Psoas muscle (tissue), 7 donors: ENCODE measurements at regions not wholly inside any gene's neighbourhood (a gene's known extent, or its start where the extent isn't known, plus 50 kb on each side); places are given as distances from the start of the nearest gene placed in this dataset.

Experiments
- ATAC-seq, 4 donors: fragments of 200-7000 bp; cut with Tn5 transposase; one replicate each; pipeline ENCODE4 v1.9.1; 2020; ENCODE audit warnings: moderate library complexity in 3 of 4, mild to moderate bottlenecking in 2 of 4
- DNase-seq, 2 donors: peaks; one replicate each; pipeline ENCODE4 v3.0.0-alpha.2; 2020
- H3K27ac ChIP-seq: fragments of 200-600 bp; one replicate; pipeline ENCODE4 v1.8.0; 2022
- H3K27me3 ChIP-seq, 3 donors: fragments of 200-600 bp in 1 of 3; one replicate each; pipeline versions ENCODE4 v1.6.1 to v1.8.0; 2013 to 2022; ENCODE audit warnings: low read length in 2 of 3, mild to moderate bottlenecking in 2 of 3, moderate library complexity in 1 of 3; ENCODE audit not compliant: insufficient read depth in 3 of 3
- H3K36me3 ChIP-seq, 2 donors: fragments of 200-600 bp in 1 of 2; one replicate each; pipeline versions ENCODE4 v1.6.1 to v1.8.0; 2013 to 2022; ENCODE audit warnings: low read depth in 1 of 2, mild to moderate bottlenecking in 1 of 2, moderate library complexity in 1 of 2; ENCODE audit not compliant: insufficient read depth in 1 of 2
- H3K4me1 ChIP-seq: fragments of 200-600 bp; one replicate; pipeline ENCODE4 v1.8.0; 2022
- H3K4me3 ChIP-seq: fragments of 200-600 bp; one replicate; pipeline ENCODE4 v1.8.0; 2022; ENCODE audit warnings: mild to moderate bottlenecking
- H3K9me3 ChIP-seq: fragments of 200-600 bp; one replicate; pipeline ENCODE4 v1.8.0; 2022
- CTCF ChIP-seq: fragments of 200-600 bp; IDR thresholded peaks from one replicate; pipeline ENCODE4 v1.8.0; 2022; ENCODE audit warnings: antibody characterized with exemption
- WGBS, 3 donors: extraction: QIAGEN DNeasy Blood & Tissue Kit; methylation state at CpG; one replicate each; pipeline versions ENCODE4 v1.1.6 to v1.1.7; 2013; 5-methylcytosine and 5-hydroxymethylcytosine counted together
- intact Hi-C, 2 donors: fragments of 100-400 bp; cut with DNase I; formaldehyde crosslinking; loops; one replicate each; pipeline versions ENCODE4 v1.11.0 to v1.14.2; 2022
- donor health status: healthy with polysubstance abuse.
- donor health status: DM: no; HTN: no; CAD: no; lungs with moderate emphysema.
- donor health status: Bipolar disorder and iron deficiency.
- donor health status: healthy.
- donor health status: DM: yes; HTN: yes; CAD: no.
- donor health status: DM: no; HTN: no; CAD: no.
- donor health status: DM: yes; HTN: yes; CAD: no.

DNA sequence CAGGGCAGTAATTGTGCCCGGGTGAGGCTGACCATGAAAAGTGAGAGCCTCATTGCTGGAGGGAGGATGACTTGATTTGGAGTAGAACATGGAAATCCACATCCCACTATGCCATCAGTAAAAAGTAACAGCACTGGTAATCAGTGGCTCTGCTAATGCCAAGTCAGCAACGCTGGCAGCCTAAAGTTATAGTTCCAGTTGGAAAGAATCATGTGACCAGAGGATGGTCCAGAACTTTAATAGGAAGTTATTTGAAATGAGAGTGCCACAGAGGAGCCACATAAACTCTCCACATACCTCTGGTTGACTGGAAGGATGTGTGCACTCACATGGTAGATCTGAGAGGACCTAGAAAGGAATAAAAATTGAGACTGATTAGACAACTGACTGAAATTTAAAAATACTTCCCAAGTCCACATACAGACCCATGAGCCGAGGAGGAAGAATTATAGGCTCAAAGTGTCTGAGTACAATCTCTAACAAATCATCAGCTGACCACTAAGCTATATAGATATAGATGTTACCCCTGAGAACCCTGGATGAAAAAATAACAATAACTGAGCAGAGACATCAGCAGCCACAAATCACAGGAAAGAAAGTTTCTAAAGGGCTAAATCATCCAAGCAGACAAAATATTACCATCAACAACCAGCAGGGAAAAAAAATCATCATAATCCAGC, 346.8 kb downstream of the STK39 start:
- Histone ChIP-seq H3K27me3 (no peaks in the 10 kb centered on the region), H3K36me3 (no peaks in the 10 kb centered on the region), H3K9me3 (no peaks in the 10 kb centered on the region), H3K27ac (no peak overlapping the region), H3K4me3 (no peak overlapping the region), H3K4me1 (no peaks in the 10 kb centered on the region)
- intact Hi-C loops = no loop called here
- DNase-seq (no peak), ATAC-seq (no peak)
- 64 to 72% (median 68%) methylated on average over 3 of the region's 3 CpGs for WGBS, 3 donors
- TF ChIP-seq CTCF = no peak

- H3K36me3 ChIP-seq = no peaks in the 10 kb centered on the region
- no peak for DNase-seq
- H3K27me3 ChIP-seq = no peaks in the 10 kb centered on the region
- no peak overlapping the region for H3K4me3 ChIP-seq
- no peak overlapping the region for H3K27ac ChIP-seq
- no peaks in the 10 kb centered on the region for H3K9me3 ChIP-seq
- H3K4me1 ChIP-seq = no peaks in the 10 kb centered on the region
- no peak for ATAC-seq
- intact Hi-C loops = no loop called here
- 92 to 94% (median 93%) methylated on average over 3 of the region's 3 CpGs for WGBS, 3 donors
- no peak for TF ChIP-seq CTCF
Observed at GRCh38 chr2:167898340-167898739, 349.1 kb downstream of the STK39 start.

DNA sequence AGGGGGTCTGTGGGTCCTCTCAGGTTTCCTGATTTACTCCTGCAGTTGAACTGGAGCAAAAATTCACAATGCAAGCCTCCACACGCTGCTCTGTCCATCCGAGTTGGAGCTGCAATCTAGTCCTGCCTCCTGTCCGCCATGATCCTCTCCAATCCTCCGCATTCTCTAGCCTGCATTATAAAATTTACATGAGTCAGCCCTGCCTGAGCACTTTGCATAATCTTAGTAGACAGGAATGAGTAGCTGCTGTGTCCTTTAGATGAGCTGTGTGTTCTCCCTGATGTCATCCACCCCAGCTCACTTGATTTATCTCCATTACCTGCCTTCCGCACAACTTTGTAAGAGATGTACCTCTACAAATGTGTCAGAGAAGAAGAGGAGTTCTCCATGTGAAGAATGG, 355.6 kb downstream of the STK39 start:
- no peak for TF ChIP-seq CTCF
- intact Hi-C loops = no loop called here
- no peaks in the 10 kb centered on the region for H3K36me3 ChIP-seq
- no peaks in the 10 kb centered on the region for H3K4me1 ChIP-seq
- 89 to 94% (median 92%) methylated on average over 5 of the region's 5 CpGs for WGBS, 3 donors
- ATAC-seq (no peak), DNase-seq (no peak)
- peaks cover 4% of the 10 kb centered on the region for H3K9me3 ChIP-seq
- no peak overlapping the region for H3K4me3 ChIP-seq
- H3K27me3 ChIP-seq = no peaks in the 10 kb centered on the region
- no peak overlapping the region for H3K27ac ChIP-seq

DNA sequence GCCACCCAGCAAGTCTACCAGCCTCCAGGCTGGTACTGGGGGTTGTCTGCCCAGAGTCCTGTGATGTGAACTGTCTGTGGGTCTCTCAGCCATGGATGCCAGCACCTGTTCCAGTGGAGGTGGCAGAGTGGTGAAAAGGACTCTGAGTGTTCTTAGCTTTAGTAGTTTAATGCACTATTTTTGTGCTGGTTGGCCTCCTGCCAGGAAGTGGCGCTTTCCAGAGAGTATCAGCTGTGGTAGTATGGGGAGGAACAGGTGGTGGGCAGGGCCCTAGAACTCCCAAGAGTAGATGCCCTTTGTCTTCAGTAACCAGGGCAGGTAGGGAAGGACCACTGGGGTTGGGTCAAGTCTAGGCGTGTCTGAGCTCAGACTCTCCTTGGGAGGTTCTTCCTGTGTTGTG, 356.7 kb downstream of the STK39 start:
- H3K4me1 ChIP-seq = no peaks in the 10 kb centered on the region
- no peak for DNase-seq
- H3K36me3 ChIP-seq = no peaks in the 10 kb centered on the region
- no peaks in the 10 kb centered on the region for H3K27me3 ChIP-seq
- H3K27ac ChIP-seq = no peak overlapping the region
- no peak for ATAC-seq
- H3K4me3 ChIP-seq = no peak overlapping the region
- intact Hi-C loops = no loop called here
- no peak for TF ChIP-seq CTCF
- WGBS, 3 donors = 68 to 76% (median 70%) methylated on average over 2 of the region's 2 CpGs
- peaks cover 7% of the 10 kb centered on the region for H3K9me3 ChIP-seq

DNA sequence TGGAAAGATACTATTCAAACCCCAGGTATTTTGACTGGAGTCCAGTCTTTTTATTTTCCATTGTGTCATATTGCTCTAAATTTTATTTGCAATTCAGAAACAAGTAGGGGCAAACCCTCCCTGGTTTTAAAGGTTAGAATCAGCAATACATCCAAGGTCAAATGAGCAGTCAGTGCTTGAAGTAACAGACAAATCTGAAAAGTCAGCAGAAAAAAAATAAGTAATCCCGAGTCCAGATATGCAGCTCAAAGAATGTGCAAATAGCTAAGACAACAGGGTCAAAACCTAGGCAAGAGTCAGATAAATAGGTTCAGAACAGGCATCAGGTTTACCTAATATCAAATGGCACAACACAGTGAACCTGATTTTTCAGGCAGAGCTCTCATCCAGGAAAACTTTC, 367.0 kb downstream of the STK39 start:
- no peak for DNase-seq
- H3K27me3 ChIP-seq = no peaks in the 10 kb centered on the region
- no peaks in the 10 kb centered on the region for H3K36me3 ChIP-seq
- no peaks in the 10 kb centered on the region for H3K9me3 ChIP-seq
- ATAC-seq = no peak
- TF ChIP-seq CTCF = no peak
- no peak overlapping the region for H3K27ac ChIP-seq
- WGBS, 3 donors = 79 to 91% (median 82%) methylated on average over 1 of the region's 1 CpG
- intact Hi-C loops = no loop called here
- no peaks in the 10 kb centered on the region for H3K4me1 ChIP-seq
- H3K4me3 ChIP-seq = no peak overlapping the region
